Right lobe of liver (tissue), 4 donors: ENCODE measurements at regions not wholly inside any gene's neighbourhood (a gene's known extent, or its start where the extent isn't known, plus 50 kb on each side); places are given as distances from the start of the nearest gene placed in this dataset.

Experiments used
- CTCF ChIP-seq, 4 donors: fragments of 200-600 bp in 3 of 4; fragments of 450-650 bp in 1 of 4; IDR thresholded peaks; one replicate each; pipeline versions ENCODE4 v1.5.1 to v1.8.0; 2016 to 2022; ENCODE audit warnings: antibody characterized with exemption in 4 of 4, mild to moderate bottlenecking in 2 of 4
- POLR2A ChIP-seq: fragments of 450-650 bp; IDR thresholded peaks from one replicate; pipeline ENCODE4 v1.6.1; 2017; ENCODE audit warnings: antibody characterized with exemption, mild to moderate bottlenecking
- donor health status: DM: no; HTN: no; CAD: no.
- donor health status: DM: no; HTN: no; CAD: no.
- donor health status: DM: no; HTN: yes; CAD: no.

GRCh38 chr19:16018801-16019551 lies 57.3 kb upstream of the TPM4 start:
- TF ChIP-seq CTCF (IDR thresholded peaks at IDR 0.05) (no peak), POLR2A (no peak)
